ENCODE measurements at regions not wholly inside any gene's neighbourhood (a gene's known extent, or its start where the extent isn't known, plus 50 kb on each side); places are given as distances from the start of the nearest gene placed in this dataset.

GRCh38 chr13:44274771-44275205 lies 98.8 kb upstream of the SERP2 start:
- DNase-seq (ENCODE audit: low read depth): no peak

- DNase-seq (ENCODE audit: low read depth): no peak
Measured at GRCh38 chr13:44275381-44275780, 98.2 kb upstream of the SERP2 start.

GRCh38 chr13:44276061-44276460 lies 97.6 kb upstream of the SERP2 start:
- no peak for DNase-seq (ENCODE audit: low read depth)

GRCh38 chr13:44277459-44277858 lies 96.2 kb upstream of the SERP2 start:
- DNase-seq (ENCODE audit: low read depth): no peak

- DNase-seq (ENCODE audit: low read depth): no peak
Measured at GRCh38 chr13:44278166-44278565, 95.5 kb upstream of the SERP2 start.

- no peak for DNase-seq (ENCODE audit: low read depth)
Measured at GRCh38 chr13:44280456-44280855, 93.2 kb upstream of the SERP2 start.

GRCh38 chr13:44281252-44282000 lies 92.2 kb upstream of the SERP2 start:
- DNase-seq (ENCODE audit: low read depth): no peak

- DNase-seq (ENCODE audit: low read depth): no peak
Measured at GRCh38 chr13:44283600-44283999, 90.0 kb upstream of the SERP2 start.

- DNase-seq (ENCODE audit: low read depth): no peak
Measured at GRCh38 chr13:44287958-44288357, 85.7 kb upstream of the SERP2 start.

GRCh38 chr13:44292545-44292944 lies 81.1 kb upstream of the SERP2 start:
- no peak for DNase-seq (ENCODE audit: low read depth)

- no peak for DNase-seq (ENCODE audit: low read depth)
Measured at GRCh38 chr13:44293374-44293773, 80.2 kb upstream of the SERP2 start.

GRCh38 chr13:44293908-44294735 lies 79.5 kb upstream of the SERP2 start:
- no peak for DNase-seq (ENCODE audit: low read depth)

GRCh38 chr13:44294876-44295275 lies 78.7 kb upstream of the SERP2 start:
- DNase-seq (ENCODE audit: low read depth): no peak

GRCh38 chr13:44296856-44297255 lies 76.8 kb upstream of the SERP2 start:
- no peak for DNase-seq (ENCODE audit: low read depth)

- DNase-seq (ENCODE audit: low read depth): no peak
Measured at GRCh38 chr13:44298314-44298713, 75.3 kb upstream of the SERP2 start.

- no peak for DNase-seq (ENCODE audit: low read depth)
Measured at GRCh38 chr13:44299152-44299943, 74.3 kb upstream of the SERP2 start.

GRCh38 chr13:44300895-44301638 lies 72.6 kb upstream of the SERP2 start:
- no peak for DNase-seq (ENCODE audit: low read depth)

GRCh38 chr13:44301639-44302015 lies 72.0 kb upstream of the SERP2 start:
- no peak for DNase-seq (ENCODE audit: low read depth)

GRCh38 chr13:44302233-44302632 lies 71.4 kb upstream of the SERP2 start:
- no peak for DNase-seq (ENCODE audit: low read depth)

GRCh38 chr13:44302940-44303575 lies 70.6 kb upstream of the SERP2 start:
- no peak for DNase-seq (ENCODE audit: low read depth)

GRCh38 chr13:44303681-44304432 lies 69.8 kb upstream of the SERP2 start:
- no peak for DNase-seq (ENCODE audit: low read depth)
